Sigmoid colon (tissue), 4 donors: ENCODE measurements at regions not wholly inside any gene's neighbourhood (a gene's known extent, or its start where the extent isn't known, plus 50 kb on each side); places are given as distances from the start of the nearest gene placed in this dataset.

ENCODE experiments used
- EP300 ChIP-seq, 4 donors: sonication (generic); formaldehyde crosslinking; IDR thresholded peaks; one replicate each; pipeline ENCODE4 v1.6.1; 2017; ENCODE audit warnings: antibody characterized with exemption in 4 of 4
- POLR2AphosphoS5 ChIP-seq, 4 donors: sonication (generic); formaldehyde crosslinking; IDR thresholded peaks; one replicate each; pipeline ENCODE4 v1.6.1; 2017; ENCODE audit warnings: antibody characterized with exemption in 4 of 4
- TF ChIP-seq, protein P1 (sequence below), 4 experiments: fragments of 450-650 bp in 3 of 4; fragments of 200-600 bp in 1 of 4; IDR thresholded peaks; one replicate each; pipeline ENCODE4 v1.5.1; 2016 to 2019; ENCODE audit warnings: antibody characterized with exemption in 4 of 4, mild to moderate bottlenecking in 3 of 4, moderate library complexity in 2 of 4

DNA sequence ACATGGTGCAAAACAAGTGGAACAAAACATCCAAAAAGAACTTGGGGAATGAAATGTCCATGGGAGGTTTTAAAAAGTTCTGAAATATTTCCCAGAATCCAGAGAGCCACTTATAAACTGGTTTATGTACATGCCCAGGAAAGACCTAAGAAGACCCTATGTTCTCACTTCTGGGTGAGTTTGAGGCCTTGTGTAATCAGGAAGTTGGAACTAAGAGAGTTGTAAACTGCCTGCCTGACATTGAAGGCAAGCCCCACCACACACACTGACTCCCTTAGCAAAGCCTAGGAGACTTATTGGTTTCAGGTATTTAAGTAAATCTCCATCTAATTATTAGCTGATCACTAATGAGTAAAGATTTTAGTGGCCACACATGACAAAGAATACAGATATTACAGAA, 142.5 kb downstream of the LRIG3 start:
- TF ChIP-seq, protein P1, sequence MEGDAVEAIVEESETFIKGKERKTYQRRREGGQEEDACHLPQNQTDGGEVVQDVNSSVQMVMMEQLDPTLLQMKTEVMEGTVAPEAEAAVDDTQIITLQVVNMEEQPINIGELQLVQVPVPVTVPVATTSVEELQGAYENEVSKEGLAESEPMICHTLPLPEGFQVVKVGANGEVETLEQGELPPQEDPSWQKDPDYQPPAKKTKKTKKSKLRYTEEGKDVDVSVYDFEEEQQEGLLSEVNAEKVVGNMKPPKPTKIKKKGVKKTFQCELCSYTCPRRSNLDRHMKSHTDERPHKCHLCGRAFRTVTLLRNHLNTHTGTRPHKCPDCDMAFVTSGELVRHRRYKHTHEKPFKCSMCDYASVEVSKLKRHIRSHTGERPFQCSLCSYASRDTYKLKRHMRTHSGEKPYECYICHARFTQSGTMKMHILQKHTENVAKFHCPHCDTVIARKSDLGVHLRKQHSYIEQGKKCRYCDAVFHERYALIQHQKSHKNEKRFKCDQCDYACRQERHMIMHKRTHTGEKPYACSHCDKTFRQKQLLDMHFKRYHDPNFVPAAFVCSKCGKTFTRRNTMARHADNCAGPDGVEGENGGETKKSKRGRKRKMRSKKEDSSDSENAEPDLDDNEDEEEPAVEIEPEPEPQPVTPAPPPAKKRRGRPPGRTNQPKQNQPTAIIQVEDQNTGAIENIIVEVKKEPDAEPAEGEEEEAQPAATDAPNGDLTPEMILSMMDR (IDR thresholded peaks at IDR 0.05): no peak
- TF ChIP-seq EP300 (IDR thresholded peaks at IDR 0.05) (no peak), POLR2AphosphoS5 (IDR thresholded peaks at IDR 0.05) (no peak)
